Coronary artery (tissue), 2 donors: ENCODE measurements at regions not wholly inside any gene's neighbourhood (a gene's known extent, or its start where the extent isn't known, plus 50 kb on each side); places are given as distances from the start of the nearest gene placed in this dataset.

Experiments used
- DNase-seq: peaks from one replicate; pipeline ENCODE4 v3.0.0-alpha.2; 2017; ENCODE audit warnings: low spot score
- H3K27ac ChIP-seq, 2 donors: fragments of 200-600 bp; sonication (generic); one replicate each; pipeline ENCODE4 v1.5.1; 2016 to 2019
- H3K4me3 ChIP-seq: fragments of 200-600 bp; sonication (generic); 2 replicates; pipeline ENCODE4 v1.5.1; 2016; ENCODE audit warnings: mild to moderate bottlenecking, moderate library complexity
- CTCF ChIP-seq: fragments of 200-600 bp; sonication (generic); IDR thresholded peaks from one replicate; pipeline ENCODE4 v1.5.1; 2019; ENCODE audit warnings: antibody characterized with exemption

- TF ChIP-seq CTCF: no peak
- DNase-seq: no peak
- Histone ChIP-seq H3K27ac (no peak overlapping the region), H3K4me3 (no peak overlapping the region)
These were observed 162.3 kb upstream of the CYLC2 start for GRCh38 chr9:102832814-102833213.

GRCh38 chr9:102796244-102796643 is 198.9 kb upstream of the CYLC2 start:
- H3K4me3 ChIP-seq: no peak overlapping the region
- H3K27ac ChIP-seq: no peak overlapping the region
- DNase-seq: no peak
- no peak for TF ChIP-seq CTCF

GRCh38 chr9:102795532-102795931 is 199.6 kb upstream of the CYLC2 start:
- H3K27ac ChIP-seq: no peak overlapping the region
- DNase-seq: no peak
- no peak for TF ChIP-seq CTCF
- no peak overlapping the region for H3K4me3 ChIP-seq

GRCh38 chr9:102779356-102779755 is 215.8 kb upstream of the CYLC2 start:
- no peak for TF ChIP-seq CTCF
- no peak overlapping the region for H3K4me3 ChIP-seq
- no peak overlapping the region for H3K27ac ChIP-seq
- DNase-seq: no peak

- no peak for TF ChIP-seq CTCF
- no peak for DNase-seq
- no peak overlapping the region for H3K4me3 ChIP-seq
These were observed 216.4 kb upstream of the CYLC2 start for GRCh38 chr9:102778746-102779145.

GRCh38 chr9:102770704-102771103 is 224.4 kb upstream of the CYLC2 start:
- no peak for DNase-seq
- TF ChIP-seq CTCF: no peak
- H3K27ac ChIP-seq: no peak overlapping the region
- H3K4me3 ChIP-seq: no peak overlapping the region

More at GRCh38 chr9:102778746-102779145, 216.4 kb upstream of the CYLC2 start:
- no peak overlapping the region for H3K27ac ChIP-seq

GRCh38 chr9:102769307-102769706 is 225.8 kb upstream of the CYLC2 start:
- no peak for TF ChIP-seq CTCF
- DNase-seq: no peak

More at GRCh38 chr9:102769307-102769706, 225.8 kb upstream of the CYLC2 start:
- no peak overlapping the region for H3K4me3 ChIP-seq
- H3K27ac ChIP-seq: no peak overlapping the region
